ENCODE measurements at regions not wholly inside any gene's neighbourhood (a gene's known extent, or its start where the extent isn't known, plus 50 kb on each side); places are given as distances from the start of the nearest gene placed in this dataset.

DNA sequence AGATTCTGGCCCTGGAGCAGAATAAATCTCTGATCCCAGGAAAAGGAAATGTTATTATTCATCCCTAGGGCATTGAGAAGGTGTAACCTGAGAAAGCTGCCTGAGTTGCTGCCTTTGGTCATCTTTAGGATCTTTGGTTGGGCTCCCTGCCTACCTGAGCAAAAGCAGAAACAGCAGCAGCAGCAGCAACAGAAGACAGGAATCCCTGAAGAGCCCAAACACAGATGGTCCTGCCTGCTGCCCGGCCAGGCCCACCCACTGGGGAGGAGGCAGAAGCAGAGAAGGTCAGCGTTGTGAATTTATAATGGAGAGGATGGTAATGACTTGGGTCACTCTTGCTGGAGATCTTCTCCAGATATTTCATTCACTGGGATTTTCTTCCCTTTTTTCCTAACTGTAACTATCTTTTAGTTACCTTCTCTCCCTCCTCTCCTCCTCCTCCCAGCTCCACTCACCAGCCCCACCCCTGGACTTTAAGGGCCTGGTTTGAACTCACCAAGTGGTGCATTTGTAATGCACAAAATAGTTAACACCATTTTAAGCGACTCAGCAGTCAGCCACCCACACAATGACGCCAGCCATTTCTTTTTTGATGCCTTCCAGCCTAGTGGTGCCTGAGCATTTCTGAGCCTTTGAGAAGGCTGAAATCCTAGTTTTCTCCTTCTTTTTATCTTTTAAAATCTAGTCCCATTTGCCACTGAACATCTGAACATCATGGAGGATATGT, 91.7 kb downstream of the HSPH1 start:
- Histone ChIP-seq H3K9me3 (replicated peaks; ENCODE audit: control insufficient read depth, insufficient read depth, low read depth, low read length) (no peaks in the 10 kb centered on the region), H2AFZ (ENCODE audit: low read depth, low read length) (no peak overlapping the region), H3K4me1 (replicated peaks in 1 of 2; ENCODE audit: control insufficient read depth in 2 of 2, insufficient read depth in 2 of 2, low read length in 2 of 2) (no peaks in the 10 kb centered on the region), H3K27ac (ENCODE audit: extremely low read depth, low read depth, low read length) (no peak overlapping the region), H3K4me2 (ENCODE audit: insufficient read depth, low read length) (no peak overlapping the region), H4K20me1 (replicated peaks; ENCODE audit: control insufficient read depth, insufficient read depth, low read length) (no peaks in the 10 kb centered on the region), H3K27me3 (ENCODE audit: control insufficient read depth in 2 of 2, insufficient read depth in 2 of 2, low read length in 2 of 2) (no peaks in the 10 kb centered on the region; a peak in 2 of 5 replicates), H3K36me3 (ENCODE audit: control insufficient read depth, insufficient read depth, low read length) (no peaks in the 10 kb centered on the region), H3K4me3 (no peak overlapping the region), H3K79me2 (ENCODE audit: control insufficient read depth, insufficient read depth, low read length) (no peaks in the 10 kb centered on the region), H3K9me1 (ENCODE audit: control insufficient read depth, insufficient read depth, low read length) (no peaks in the 10 kb centered on the region), H3K9ac (ENCODE audit: insufficient read depth in 1 of 2, low read depth in 2 of 2, low read length in 2 of 2) (no peak overlapping the region)
- no peak for DNase-seq (ENCODE audit: extremely low read depth in 1 of 4, low spot score in 3 of 4)
- TF ChIP-seq STAT5B (CRISPR knock-in tag; IDR thresholded peaks at IDR 0.05): no peak
- no peak for TF ChIP-seq GATAD2B (IDR thresholded peaks at IDR 0.05; ENCODE audit: borderline replicate concordance)
- no peak for TF ChIP-seq TSC22D4 (tag; IDR thresholded peaks at IDR 0.05)
- no peak for TF ChIP-seq ZNF175 (CRISPR knock-in tag; IDR thresholded peaks at IDR 0.05; ENCODE audit: low read depth)
- no peak for TF ChIP-seq SOX6 (IDR thresholded peaks at IDR 0.05)
- TF ChIP-seq ZBTB7A (IDR thresholded peaks at IDR 0.05; ENCODE audit: borderline replicate concordance, control insufficient read depth, low read depth, low read length): no peak
- no peak for TF ChIP-seq ZNF134 (CRISPR knock-in tag; conservative IDR thresholded peaks at IDR 0.05)
- TF ChIP-seq, protein P1, sequence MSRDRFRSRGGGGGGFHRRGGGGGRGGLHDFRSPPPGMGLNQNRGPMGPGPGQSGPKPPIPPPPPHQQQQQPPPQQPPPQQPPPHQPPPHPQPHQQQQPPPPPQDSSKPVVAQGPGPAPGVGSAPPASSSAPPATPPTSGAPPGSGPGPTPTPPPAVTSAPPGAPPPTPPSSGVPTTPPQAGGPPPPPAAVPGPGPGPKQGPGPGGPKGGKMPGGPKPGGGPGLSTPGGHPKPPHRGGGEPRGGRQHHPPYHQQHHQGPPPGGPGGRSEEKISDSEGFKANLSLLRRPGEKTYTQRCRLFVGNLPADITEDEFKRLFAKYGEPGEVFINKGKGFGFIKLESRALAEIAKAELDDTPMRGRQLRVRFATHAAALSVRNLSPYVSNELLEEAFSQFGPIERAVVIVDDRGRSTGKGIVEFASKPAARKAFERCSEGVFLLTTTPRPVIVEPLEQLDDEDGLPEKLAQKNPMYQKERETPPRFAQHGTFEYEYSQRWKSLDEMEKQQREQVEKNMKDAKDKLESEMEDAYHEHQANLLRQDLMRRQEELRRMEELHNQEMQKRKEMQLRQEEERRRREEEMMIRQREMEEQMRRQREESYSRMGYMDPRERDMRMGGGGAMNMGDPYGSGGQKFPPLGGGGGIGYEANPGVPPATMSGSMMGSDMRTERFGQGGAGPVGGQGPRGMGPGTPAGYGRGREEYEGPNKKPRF (IDR thresholded peaks at IDR 0.05; ENCODE audit: low read depth, low read length): no peak
- WGBS (ENCODE audit: insufficient coverage, low coverage, missing lambda C conversion rate): 0% methylated on average over 2 of the region's 4 CpGs
- intact Hi-C loops (cut with micrococcal nuclease) (no loop called here), in situ Hi-C loops (cut with MboI) (no loop called here)
- CTCF ChIA-PET (ENCODE audit: low intra/inter-chr PET ratio): no interaction called here
- POLR2A ChIA-PET: no interaction called here
- no peak for FAIRE-seq
- BruUV-seq (replicated peaks): no TSS peak
- no peak for ATAC-seq

All from K562 (cell line).